H9 (cell line): ENCODE measurements at regions not wholly inside any gene's neighbourhood (a gene's known extent, or its start where the extent isn't known, plus 50 kb on each side); places are given as distances from the start of the nearest gene placed in this dataset.

Experiments
- DNase-seq: peaks from one replicate; pipeline ENCODE4 v3.0.0-alpha.2; 2017
- H2AFZ ChIP-seq: one replicate; pipeline ENCODE4 v1.6.1; 2013; ENCODE audit warnings: mild to moderate bottlenecking, low read length, control low read depth, moderate library complexity
- H2AK5ac ChIP-seq: 2 replicates; pipeline ENCODE4 v1.6.1; 2013; ENCODE audit warnings: low read length, control low read depth, mixed read lengths; ENCODE audit not compliant: insufficient read length
- H2BK120ac ChIP-seq: one replicate; pipeline ENCODE4 v1.6.1; 2013; ENCODE audit warnings: low read depth, mild to moderate bottlenecking, low read length, control low read depth, inconsistent platforms; ENCODE audit not compliant: poor library complexity, severe bottlenecking
- H2BK12ac ChIP-seq: 2 replicates; pipeline ENCODE4 v1.6.1; 2013; ENCODE audit warnings: low read length, control low read depth, mixed read lengths, low read depth; ENCODE audit not compliant: insufficient read length
- H2BK15ac ChIP-seq: 2 replicates; pipeline ENCODE4 v1.6.1; 2013; ENCODE audit warnings: low read depth, low read length, control low read depth
- H2BK20ac ChIP-seq: one replicate; pipeline ENCODE4 v1.6.1; 2013; ENCODE audit warnings: low read depth, mild to moderate bottlenecking, low read length, control low read depth, inconsistent platforms; ENCODE audit not compliant: poor library complexity, severe bottlenecking
- H2BK5ac ChIP-seq: 2 replicates; pipeline ENCODE4 v1.6.1; 2013; ENCODE audit warnings: low read length, control low read depth, mixed read lengths; ENCODE audit not compliant: insufficient read length
- H3K14ac ChIP-seq: 2 replicates; pipeline ENCODE4 v1.6.1; 2013; ENCODE audit warnings: low read length, control low read depth; ENCODE audit not compliant: insufficient read depth
- H3K18ac ChIP-seq: 2 replicates; pipeline ENCODE4 v1.6.1; 2013; ENCODE audit warnings: low read depth, mild to moderate bottlenecking, mixed read lengths, low read length, control low read depth; ENCODE audit not compliant: insufficient read length
- H3K23ac ChIP-seq: 2 replicates; pipeline ENCODE4 v1.6.1; 2013; ENCODE audit warnings: low read length, control low read depth, mixed read lengths, low read depth; ENCODE audit not compliant: insufficient read length
- H3K23me2 ChIP-seq: 2 replicates; pipeline ENCODE4 v1.6.1; 2013; ENCODE audit warnings: low read depth, mild to moderate bottlenecking, mixed read lengths, low read length, control low read depth; ENCODE audit not compliant: insufficient read length, poor library complexity, severe bottlenecking
- H3K27ac ChIP-seq: 2 replicates; pipeline ENCODE4 v1.5.1; 2013; ENCODE audit warnings: low read length, control low read depth, mixed read lengths, low read depth; ENCODE audit not compliant: insufficient read length
- H3K27me3 ChIP-seq: 2 replicates; pipeline ENCODE4 v1.6.1; 2013; ENCODE audit warnings: low read length, control low read depth, inconsistent platforms; ENCODE audit not compliant: insufficient read depth
- H3K4ac ChIP-seq: 2 replicates; pipeline ENCODE4 v1.6.1; 2013; ENCODE audit warnings: low read depth, mild to moderate bottlenecking, control low read depth, inconsistent platforms, low read length, moderate library complexity
- H3K4me1 ChIP-seq: 2 replicates; pipeline ENCODE4 v1.6.1; 2013; ENCODE audit warnings: low read length, control low read depth, inconsistent platforms; ENCODE audit not compliant: insufficient read depth
- H3K4me2 ChIP-seq: 2 replicates; pipeline ENCODE4 v1.6.1; 2013; ENCODE audit warnings: low read length, control low read depth, mixed read lengths; ENCODE audit not compliant: insufficient read length, insufficient read depth
- H3K56ac ChIP-seq: 2 replicates; pipeline ENCODE4 v1.6.1; 2013; ENCODE audit warnings: low read depth, mild to moderate bottlenecking, mixed read lengths, low read length, control low read depth; ENCODE audit not compliant: insufficient read length
- H3K79me1 ChIP-seq: 2 replicates; pipeline ENCODE4 v1.6.1; 2013; ENCODE audit warnings: low read depth, mild to moderate bottlenecking, moderate library complexity, low read length, control low read depth, inconsistent platforms; ENCODE audit not compliant: insufficient read depth, poor library complexity, severe bottlenecking
- H3K79me2 ChIP-seq: 2 replicates; pipeline ENCODE4 v1.6.1; 2013; ENCODE audit warnings: low read length, control low read depth, inconsistent platforms; ENCODE audit not compliant: insufficient read depth
- H3K9ac ChIP-seq: 2 replicates; pipeline ENCODE4 v1.6.1; 2013; ENCODE audit warnings: low read length, control low read depth, mixed read lengths; ENCODE audit not compliant: insufficient read length; ENCODE audit errors: extremely low read depth
- H3K9me3 ChIP-seq: one replicate; pipeline ENCODE4 v1.6.1; 2013; ENCODE audit warnings: low read depth, low read length, inconsistent platforms; ENCODE audit not compliant: control insufficient read depth
- H3T11ph ChIP-seq: one replicate; pipeline ENCODE4 v1.6.1; 2013; ENCODE audit warnings: mild to moderate bottlenecking, low read length, control low read depth, inconsistent platforms
- H4K20me1 ChIP-seq: one replicate; pipeline ENCODE4 v1.6.1; 2013; ENCODE audit not compliant: control insufficient read depth, insufficient read length, insufficient read depth
- H4K5ac ChIP-seq: 2 replicates; pipeline ENCODE4 v1.6.1; 2013; ENCODE audit warnings: low read depth, mild to moderate bottlenecking, mixed read lengths, low read length, control low read depth; ENCODE audit not compliant: insufficient read length
- H4K8ac ChIP-seq: replicated peaks from 2 replicates; pipeline ENCODE4 v1.6.1; 2013; ENCODE audit warnings: low read length, control low read depth, mixed read lengths, low read depth; ENCODE audit not compliant: insufficient read length
- H4K91ac ChIP-seq: 2 replicates; pipeline ENCODE4 v1.6.1; 2013; ENCODE audit warnings: low read depth, mild to moderate bottlenecking, moderate library complexity, mixed read lengths, low read length, control low read depth; ENCODE audit not compliant: insufficient read length
- H3K27ac Mint-ChIP-seq, 3 experiments: 2 replicates in 2 of 3; 3 replicates in 1 of 3; pipeline ENCODE4 v1.8.0; 2020 to 2021; ENCODE audit warnings: mixed read lengths in 3 of 3, mild to moderate bottlenecking in 1 of 3, moderate library complexity in 1 of 3
- H3K27me3 Mint-ChIP-seq: 2 replicates; pipeline ENCODE4 v1.8.0; 2021; ENCODE audit warnings: low read depth, mild to moderate bottlenecking, moderate library complexity, mixed read lengths
- H3K36me3 Mint-ChIP-seq, 3 experiments: 2 replicates in 2 of 3; 3 replicates in 1 of 3; pipeline ENCODE4 v1.8.0; 2020 to 2021; ENCODE audit warnings: low read depth in 3 of 3, mixed read lengths in 3 of 3; ENCODE audit not compliant: insufficient read depth in 1 of 3
- H3K4me1 Mint-ChIP-seq, 2 experiments: 2 replicates each; pipeline ENCODE4 v1.8.0; 2020; ENCODE audit warnings: mixed read lengths in 2 of 2
- H3K4me3 Mint-ChIP-seq, 2 experiments: 2 replicates in 1 of 2; 3 replicates in 1 of 2; pipeline ENCODE4 v1.8.0; 2020 to 2021; ENCODE audit warnings: mild to moderate bottlenecking in 2 of 2, mixed read lengths in 2 of 2, moderate library complexity in 1 of 2
- H3K9me3 Mint-ChIP-seq, 2 experiments: 2 replicates in 1 of 2; 3 replicates in 1 of 2; pipeline ENCODE4 v1.8.0; 2020; ENCODE audit warnings: mild to moderate bottlenecking in 2 of 2, mixed read lengths in 2 of 2, moderate library complexity in 1 of 2
- CTCF ChIP-seq: fragments of 200-600 bp; sonication (generic); conservative IDR thresholded peaks from 3 replicates; pipeline ENCODE4 v1.8.0; 2021; ENCODE audit warnings: antibody characterized with exemption, mild to moderate bottlenecking
- whole genome bisulfite sequencing: extraction: QIAGEN DNeasy Blood & Tissue Kit; methylation state at CpG from one replicate; pipeline ENCODE4 v1.1.7; 2013; ENCODE audit warnings: missing lambda C conversion rate, low lambda C conversion rate, mixed read lengths; ENCODE audit not compliant: insufficient read length; ENCODE audit errors: extremely low coverage; 5-methylcytosine and 5-hydroxymethylcytosine counted together

- H3K9me3 Mint-ChIP-seq, result peaks cover 47 to 51% of the 10 kb centered on the region in 2 experiments
- H2BK120ac ChIP-seq, result no peak overlapping the region
- no peaks in the 10 kb centered on the region for H3K4me1 ChIP-seq
- H3K14ac ChIP-seq, result no peak overlapping the region
- H2BK20ac ChIP-seq, result no peak overlapping the region
- H2AK5ac ChIP-seq, result no peak overlapping the region
- H3K27me3 Mint-ChIP-seq, result no peaks in the 10 kb centered on the region
- no peak overlapping the region for H3K4me3 Mint-ChIP-seq
- H3K18ac ChIP-seq, result no peak overlapping the region
- H2AFZ ChIP-seq, result no peak overlapping the region
- peaks cover 9% of the 10 kb centered on the region for H3K9me3 ChIP-seq
- H3K23me2 ChIP-seq, result no peaks in the 10 kb centered on the region
- H3K79me1 ChIP-seq, result no peaks in the 10 kb centered on the region
- no peak overlapping the region for H3K4me2 ChIP-seq
- H4K20me1 ChIP-seq, result no peaks in the 10 kb centered on the region
- no peaks in the 10 kb centered on the region for H3K27me3 ChIP-seq
- no peaks in the 10 kb centered on the region for H3K79me2 ChIP-seq
- no peak overlapping the region for H2BK12ac ChIP-seq
- no peak overlapping the region for H3K27ac ChIP-seq
- no peak overlapping the region for H3K9ac ChIP-seq
- H3K56ac ChIP-seq, result no peak overlapping the region
- H4K91ac ChIP-seq, result no peak overlapping the region
- H2BK15ac ChIP-seq, result no peak overlapping the region
- H3K4me1 Mint-ChIP-seq, result no peaks in the 10 kb centered on the region
- H4K8ac ChIP-seq, result no peak overlapping the region
- no CpG with 5 or more reads among the region's 3 CpGs for WGBS
- no peak for DNase-seq
- no peak overlapping the region for H4K5ac ChIP-seq
- no peak overlapping the region for H3K23ac ChIP-seq
- H3K4ac ChIP-seq, result no peak overlapping the region
- no peak overlapping the region for H3K27ac Mint-ChIP-seq
- no peak overlapping the region for H2BK5ac ChIP-seq
- peaks cover 14 to 33% (median 15%) of the 10 kb centered on the region in 3 experiments for H3K36me3 Mint-ChIP-seq
- no peak overlapping the region for H3T11ph ChIP-seq
- no peak for TF ChIP-seq CTCF
Observed at GRCh38 chr5:8807636-8808035, 738.2 kb downstream of the SEMA5A start.
